ENCODE measurements at regions not wholly inside any gene's neighbourhood (a gene's known extent, or its start where the extent isn't known, plus 50 kb on each side); places are given as distances from the start of the nearest gene placed in this dataset.

DNA sequence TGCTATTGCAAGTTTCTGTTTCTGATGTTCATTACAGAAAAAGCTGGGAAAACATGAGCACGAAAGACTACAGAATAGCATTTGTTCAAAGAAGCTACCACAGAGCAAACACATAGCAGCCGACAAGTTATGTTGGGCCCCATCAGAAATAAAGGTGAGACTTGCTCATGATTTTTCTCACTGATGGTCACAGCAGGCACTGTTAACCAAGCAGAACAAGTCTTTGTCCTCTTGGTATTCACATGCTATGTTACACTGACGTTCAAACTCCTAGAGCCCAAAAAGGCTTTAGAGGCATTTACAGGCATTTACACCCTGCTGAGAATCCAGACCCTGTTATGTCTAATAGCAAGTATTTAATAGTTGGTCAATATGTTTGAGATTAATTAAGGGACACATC is 235.0 kb upstream of the HNMT start:
- no peak for DNase-seq (ENCODE audit: extremely low read depth, low read depth, low spot score)

DNA sequence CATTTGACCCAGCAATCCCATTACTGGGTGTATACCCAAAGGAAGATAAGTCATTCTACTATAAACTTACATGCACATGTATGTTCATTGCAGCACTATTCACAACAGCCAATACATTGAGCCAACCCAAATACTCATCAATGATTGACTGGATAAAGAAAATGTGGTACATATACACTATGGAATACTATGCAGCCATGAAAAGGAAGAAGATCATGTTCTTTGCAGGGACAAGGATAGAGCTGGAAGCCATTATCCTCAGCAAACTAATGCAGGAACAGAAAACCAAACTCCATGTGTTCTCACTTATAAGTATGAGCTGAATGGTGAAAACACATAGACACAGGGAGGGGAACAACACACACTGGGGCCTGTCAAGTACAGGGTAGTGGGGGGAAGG is 226.7 kb upstream of the HNMT start:
- no peak for DNase-seq (ENCODE audit: extremely low read depth, low read depth, low spot score)

DNA sequence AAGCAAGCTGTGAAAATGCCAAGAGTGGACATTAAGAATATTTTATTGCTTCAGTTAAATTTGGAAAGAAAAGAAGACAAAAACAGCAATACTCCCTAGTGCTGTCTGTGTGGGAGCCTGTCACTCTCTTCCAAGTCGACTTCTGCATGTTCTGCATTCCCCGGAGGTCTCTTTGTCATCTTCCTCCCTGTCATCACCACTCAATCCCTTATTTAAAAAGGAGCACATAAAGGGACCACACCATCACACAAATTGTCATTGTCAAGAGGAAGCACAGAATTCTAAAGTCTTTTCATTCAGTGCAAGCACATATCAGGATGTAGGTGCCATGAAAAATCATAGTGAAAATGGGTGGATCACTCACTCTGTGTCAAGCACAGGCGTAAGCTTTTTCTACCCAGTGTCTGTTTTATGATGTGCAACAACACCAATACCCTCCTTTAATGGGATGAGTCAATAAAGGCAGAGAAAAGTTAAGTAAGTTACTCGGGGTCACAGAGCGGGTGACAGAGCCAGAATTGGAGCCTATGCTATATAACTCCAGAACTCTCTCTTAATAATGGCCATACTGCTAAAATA is 222.4 kb upstream of the HNMT start:
- DNase-seq (ENCODE audit: extremely low read depth, low read depth, low spot score) = no peak

DNA sequence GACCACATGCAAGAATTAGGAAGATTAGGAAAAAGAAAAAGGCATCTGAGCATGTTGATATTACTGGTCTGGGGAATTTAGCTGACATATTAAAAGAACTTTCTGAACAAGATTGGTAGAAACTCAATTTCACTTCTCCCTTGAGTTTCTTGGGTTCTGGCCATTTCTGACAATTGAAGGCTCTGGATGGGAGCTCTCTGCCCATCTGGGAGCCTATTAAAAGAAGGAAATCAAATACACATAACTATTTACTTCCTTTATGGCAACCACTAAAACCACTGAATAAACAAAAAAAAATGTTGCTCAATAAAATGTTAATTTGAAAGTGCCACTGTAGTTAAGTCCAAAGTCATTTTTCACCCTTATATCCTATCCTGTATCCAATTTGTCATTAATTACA is 216.8 kb upstream of the HNMT start:
- no peak for DNase-seq (ENCODE audit: extremely low read depth, low read depth, low spot score)

DNA sequence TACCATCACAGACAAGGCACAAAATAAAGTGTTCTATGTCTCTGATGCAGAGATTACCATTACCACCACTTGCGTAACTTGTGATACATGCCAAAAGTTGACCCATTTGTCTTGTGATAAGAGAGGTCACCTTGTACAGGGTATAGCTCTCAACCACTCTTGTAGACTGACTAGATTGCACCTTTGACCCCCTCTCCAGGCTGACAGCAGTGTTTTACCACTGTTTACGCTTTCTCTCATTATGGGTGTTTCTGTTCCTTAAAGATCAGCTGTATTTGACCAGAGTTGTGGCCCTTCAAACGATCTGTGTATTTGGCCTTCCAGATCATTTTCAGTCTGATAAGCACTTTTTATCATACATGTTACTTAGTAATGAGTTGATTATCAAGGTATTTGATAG is 215.7 kb upstream of the HNMT start:
- no peak for DNase-seq (ENCODE audit: extremely low read depth, low read depth, low spot score)

DNA sequence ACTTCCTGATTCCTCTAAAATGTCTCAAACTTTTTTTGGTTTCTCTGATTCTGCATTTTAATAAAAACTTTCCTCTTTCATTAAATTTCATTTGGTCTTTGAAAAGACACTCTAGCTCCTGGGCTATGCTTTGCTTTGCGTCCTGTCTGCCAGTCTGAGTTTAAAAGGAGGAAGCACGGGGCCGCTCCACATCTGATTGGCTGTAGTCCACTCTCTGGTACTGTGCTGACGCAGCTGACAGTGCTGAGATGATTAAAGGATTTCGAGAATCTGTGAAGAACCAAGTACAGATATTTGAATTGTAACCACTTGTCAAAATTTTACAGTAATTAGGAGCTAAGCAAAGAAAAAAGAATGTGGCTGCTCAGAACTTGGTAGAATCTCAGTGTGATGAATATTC is 199.6 kb upstream of the HNMT start:
- no peak for DNase-seq (ENCODE audit: extremely low read depth, low read depth, low spot score)

DNA sequence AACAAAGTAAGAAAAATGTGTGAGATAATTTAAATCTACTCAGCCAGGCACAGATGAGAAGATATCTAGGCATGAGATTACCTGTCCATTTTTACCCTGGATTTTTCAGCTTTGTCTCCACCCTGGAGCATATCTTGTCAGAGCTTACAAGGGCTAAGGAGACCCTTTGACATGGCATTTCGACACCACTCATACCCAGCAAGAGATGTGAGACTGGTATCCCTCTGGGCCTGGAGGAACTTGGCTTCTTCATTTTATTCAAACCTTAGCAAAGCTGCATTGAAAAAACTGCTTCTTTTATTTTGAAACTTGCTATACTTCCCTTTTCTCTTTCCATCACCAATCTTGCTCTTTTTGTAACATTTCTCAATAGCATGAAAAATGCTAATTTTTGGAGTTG is 194.9 kb upstream of the HNMT start:
- DNase-seq (ENCODE audit: extremely low read depth, low read depth, low spot score) = no peak

DNA sequence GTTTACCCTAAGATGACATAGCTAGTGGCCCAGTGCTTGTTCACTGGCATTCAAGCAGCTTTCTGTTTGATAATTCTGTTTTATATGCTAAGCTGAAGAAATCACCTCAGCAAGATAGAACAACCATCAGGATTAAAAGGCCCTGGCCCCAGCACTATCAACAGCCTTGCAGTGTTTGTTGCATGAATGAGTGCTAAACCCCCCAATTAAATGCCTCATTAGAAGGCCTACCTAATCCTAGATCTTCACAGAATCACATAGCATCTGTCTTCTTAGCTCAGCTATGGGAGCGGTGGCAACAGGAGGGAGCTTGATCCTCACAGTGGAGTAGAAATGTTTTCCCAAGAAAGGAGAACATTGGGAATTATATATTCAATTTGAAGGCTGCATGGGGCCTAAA is 194.1 kb upstream of the HNMT start:
- no peak for DNase-seq (ENCODE audit: extremely low read depth, low read depth, low spot score)

DNA sequence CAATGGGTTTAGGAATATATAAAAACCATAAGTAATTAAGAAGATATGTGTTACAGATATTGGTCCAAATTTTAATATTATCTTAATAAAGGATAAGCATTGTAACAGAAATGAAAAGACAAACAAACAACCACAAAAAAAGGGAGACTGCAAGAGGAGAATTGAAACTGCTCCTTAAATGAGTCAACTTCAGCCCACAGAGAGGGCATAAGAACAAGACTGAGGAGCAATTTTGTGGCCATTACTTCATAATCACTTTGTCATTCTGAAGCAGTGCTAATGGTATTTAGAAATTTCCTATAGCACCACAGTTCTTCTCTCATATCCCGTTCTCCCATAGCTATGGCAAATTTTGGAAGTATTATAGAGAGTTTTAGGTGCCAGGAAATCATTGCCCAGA is 193.2 kb upstream of the HNMT start:
- no peak for DNase-seq (ENCODE audit: extremely low read depth, low read depth, low spot score)

DNA sequence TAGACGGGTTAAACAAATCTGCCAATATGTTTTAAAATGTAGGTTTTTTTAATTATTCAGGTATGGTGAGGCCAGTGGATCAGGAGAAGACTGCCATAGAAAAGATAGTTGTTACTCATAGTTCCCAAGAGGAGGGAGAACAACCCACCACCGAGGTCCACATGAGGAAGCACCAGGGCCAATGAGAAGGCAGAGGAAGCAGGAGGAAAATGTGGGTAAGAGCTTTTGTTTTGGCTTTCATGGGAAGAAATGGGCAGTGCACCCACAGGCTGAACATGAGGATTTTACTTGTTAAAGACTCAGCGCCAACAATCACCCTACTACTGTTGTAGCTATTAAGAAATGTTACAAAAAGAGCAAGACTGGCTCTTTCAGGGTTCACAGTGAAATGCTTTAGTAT is 191.8 kb upstream of the HNMT start:
- DNase-seq (ENCODE audit: extremely low read depth, low read depth, low spot score) = no peak

DNA sequence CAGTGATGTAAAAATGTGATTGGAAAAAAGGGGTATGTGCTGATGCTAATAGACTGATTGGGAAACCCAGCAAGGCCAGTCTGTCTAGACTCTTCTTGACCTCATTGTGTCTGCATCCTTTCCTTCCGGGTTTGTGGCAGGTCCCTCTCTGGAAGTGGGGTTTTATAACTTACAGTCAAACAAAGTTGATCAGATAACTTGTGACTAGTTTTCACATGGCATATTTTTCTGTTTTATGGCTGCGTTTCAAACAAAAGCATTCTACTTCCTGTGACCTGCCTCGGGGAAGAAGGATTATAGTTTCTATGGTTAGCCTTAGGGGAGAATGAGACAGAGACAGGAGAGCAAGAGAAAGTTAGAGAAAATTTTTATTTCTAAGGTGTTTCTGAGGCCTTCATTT is 188.7 kb upstream of the HNMT start:
- DNase-seq (ENCODE audit: extremely low read depth, low read depth, low spot score) = no peak

DNA sequence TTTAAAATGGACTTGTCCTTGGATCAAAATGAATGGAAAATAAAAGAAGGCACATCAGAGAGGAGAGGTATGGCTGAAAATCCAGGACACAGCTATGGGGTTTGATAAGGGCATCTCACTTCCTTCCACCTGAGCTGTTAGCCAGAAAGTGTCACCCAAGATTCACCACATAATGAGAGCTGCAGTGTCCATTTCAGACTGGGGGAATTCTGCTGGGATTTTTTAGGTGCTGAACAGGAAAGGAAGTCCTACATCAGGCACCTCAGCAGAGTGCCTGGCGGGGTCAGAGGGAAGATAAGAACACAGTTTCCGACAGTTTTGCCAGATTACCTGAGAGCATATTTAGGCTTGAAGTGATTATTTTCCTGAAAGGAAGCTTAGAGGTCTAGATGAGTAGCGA is 187.6 kb upstream of the HNMT start:
- DNase-seq (ENCODE audit: extremely low read depth, low read depth, low spot score) = no peak

DNA sequence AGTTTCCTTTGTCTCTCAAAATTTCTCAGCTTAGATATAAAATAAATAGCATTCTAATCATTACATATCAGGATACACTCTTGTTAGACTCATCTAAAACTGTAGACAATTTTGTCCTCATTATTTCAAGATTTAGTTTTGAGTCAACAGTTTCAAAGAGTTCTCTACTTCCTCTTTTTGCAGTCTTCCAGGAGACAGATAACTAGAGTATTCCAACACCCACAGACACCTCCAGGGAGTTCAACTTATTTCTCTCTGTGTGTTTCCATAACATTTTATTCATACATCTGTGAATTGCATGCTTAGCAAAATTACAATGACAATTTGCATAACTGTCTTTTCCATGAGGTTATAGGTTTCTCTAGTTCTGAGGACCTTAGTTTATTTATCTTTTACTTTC is 166.6 kb upstream of the HNMT start:
- DNase-seq (ENCODE audit: extremely low read depth, low read depth, low spot score) = no peak

DNA sequence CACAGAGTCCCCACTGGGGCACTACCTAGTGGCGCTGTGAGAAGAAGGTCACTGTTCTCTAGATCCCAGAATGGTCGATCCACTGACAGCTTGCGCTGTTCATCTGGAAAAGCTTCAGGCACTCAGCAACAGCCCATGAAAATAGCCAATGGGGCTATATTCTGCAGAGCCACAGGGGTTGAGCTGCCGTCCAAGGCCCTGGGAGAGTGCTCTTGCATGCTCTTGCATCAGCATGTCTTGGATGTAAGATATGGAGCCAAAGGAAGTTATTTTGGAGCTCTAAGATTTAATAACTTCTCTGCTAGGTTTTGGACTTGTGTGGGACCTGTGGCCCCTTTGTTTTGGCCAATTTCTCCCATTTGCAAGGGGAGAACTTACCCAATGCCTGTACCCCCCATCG is 164.7 kb upstream of the HNMT start:
- no peak for DNase-seq (ENCODE audit: extremely low read depth, low read depth, low spot score)

DNA sequence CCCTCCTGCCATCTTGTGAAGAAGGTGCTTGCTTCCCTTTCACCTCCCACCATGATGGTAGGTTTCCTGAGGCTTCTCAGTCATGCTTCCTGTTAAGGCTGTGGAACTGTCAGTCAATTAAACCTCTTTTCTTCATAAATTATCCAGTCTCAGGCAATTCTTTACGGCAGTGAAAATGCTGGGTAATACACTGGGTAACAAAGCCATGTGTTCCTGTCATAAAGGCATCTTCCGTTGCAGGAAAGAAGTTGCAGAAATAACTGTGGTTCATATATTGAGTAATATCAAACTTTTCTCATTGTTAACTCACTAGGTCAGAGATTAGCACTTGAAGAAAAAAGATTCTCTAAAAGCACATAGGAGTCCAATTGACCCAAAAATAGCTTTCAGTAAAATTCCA is 163.9 kb upstream of the HNMT start:
- no peak for DNase-seq (ENCODE audit: extremely low read depth, low read depth, low spot score)

DNA sequence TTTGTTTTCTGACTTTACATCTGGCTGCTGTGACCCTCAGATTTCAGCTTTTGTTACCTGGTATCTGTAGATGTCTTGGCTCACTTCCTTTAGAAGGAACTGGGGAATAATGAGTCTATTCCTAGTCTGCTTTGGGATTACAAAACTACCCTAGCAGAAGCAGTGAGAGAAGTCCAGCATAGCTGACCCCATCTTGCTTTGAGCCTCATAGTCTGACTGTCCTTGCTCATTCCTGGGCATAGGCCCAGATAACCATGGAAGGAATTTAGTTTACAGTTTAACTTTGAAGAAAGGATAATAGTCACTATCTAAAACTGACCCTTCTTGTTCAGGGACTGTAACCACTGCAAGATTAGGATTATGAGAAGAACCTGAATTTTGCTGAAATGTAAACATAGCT is 163.0 kb upstream of the HNMT start:
- no peak for DNase-seq (ENCODE audit: extremely low read depth, low read depth, low spot score)

DNA sequence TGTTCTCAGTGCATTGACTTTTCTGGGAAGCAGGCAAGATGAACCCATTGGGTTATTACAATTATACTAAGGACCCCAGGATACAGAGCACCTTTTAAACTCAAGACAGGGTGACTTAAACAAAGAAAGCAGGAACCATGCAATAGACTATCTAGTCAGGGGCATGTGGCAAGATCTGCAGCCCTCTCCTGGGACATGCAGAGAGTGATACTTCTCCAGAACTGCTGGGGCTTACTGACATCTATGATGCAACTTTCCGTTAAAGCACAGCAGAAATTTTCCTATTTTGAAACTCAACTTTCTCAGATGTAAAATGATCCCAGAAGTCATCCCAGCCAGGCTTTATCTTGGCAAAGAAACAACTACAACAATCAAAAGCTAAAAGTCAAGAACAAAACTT is 162.2 kb upstream of the HNMT start:
- DNase-seq (ENCODE audit: extremely low read depth, low read depth, low spot score) = no peak

DNA sequence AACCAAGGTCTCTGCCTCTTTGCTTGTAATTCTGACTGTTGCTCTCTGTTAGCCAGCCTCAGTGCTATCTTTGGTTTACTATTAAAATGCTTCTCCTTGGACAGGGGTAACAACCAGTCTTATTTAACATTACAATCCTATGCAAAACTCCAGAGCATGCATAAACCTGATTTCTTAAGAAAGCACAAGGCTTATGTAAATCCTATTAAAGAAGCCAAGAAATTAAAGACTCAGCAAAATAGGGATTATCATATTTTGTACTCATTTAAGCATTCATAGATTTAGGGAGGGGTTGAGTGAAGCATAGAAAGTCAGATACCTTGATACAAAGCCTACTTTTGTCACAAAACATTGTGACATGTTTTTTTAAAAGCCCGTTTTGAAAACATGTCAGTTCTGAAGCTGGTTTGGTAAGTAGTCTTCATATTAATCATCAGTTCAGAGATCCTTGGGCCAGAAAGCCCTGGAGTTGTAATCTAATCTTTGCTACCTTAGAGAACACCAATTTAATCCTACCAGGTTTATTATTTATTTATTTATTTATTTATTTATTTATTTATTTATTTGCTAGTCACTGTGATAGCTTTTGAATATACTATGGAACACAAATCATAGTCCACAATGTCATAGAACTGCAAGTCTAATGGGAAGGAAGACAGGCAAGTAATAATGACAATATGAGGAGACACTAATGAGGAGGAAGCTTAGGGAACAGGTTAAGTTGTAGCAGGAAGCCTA is 158.0 kb upstream of the HNMT start:
- DNase-seq (ENCODE audit: extremely low read depth, low read depth, low spot score) = no peak

DNA sequence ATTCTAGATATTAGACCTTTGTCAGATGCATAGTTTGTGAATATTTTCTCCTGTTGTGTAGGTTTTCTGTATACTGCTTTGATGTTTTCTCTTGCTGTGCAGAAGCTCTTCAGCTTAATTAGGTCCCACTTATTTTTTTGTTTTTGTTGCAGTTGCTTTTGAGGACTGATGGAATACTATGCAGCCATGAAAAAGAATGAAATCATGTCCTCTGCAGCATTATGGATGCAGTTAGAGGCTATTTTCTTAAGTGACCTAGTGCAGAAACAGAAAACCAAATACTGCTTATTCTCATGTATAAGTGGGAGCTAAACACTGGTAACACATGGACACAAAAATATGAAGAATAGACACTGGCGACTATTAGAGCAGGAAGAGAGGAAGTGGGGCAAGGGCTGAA is 155.0 kb upstream of the HNMT start:
- no peak for DNase-seq (ENCODE audit: extremely low read depth, low read depth, low spot score)

DNA sequence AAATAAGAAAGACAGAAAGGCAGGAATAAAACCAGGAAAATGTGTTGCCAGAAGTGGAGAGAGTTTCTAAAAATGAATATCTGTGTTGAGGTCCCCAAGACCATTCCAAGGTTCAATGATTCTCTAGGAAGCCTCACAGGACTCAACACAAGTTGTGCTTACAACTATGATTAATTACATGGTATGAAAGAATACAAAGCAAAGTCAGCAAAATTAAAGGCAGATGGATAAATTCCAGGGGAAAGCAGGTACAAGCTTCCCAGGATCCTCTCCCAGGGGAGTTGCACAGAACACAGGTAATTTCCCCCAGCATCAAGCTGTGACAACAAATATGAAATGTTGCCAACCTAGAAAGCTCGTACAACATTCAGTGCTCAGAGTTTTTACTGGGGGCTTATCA is 154.4 kb upstream of the HNMT start:
- no peak for DNase-seq (ENCODE audit: extremely low read depth, low read depth, low spot score)

DNA sequence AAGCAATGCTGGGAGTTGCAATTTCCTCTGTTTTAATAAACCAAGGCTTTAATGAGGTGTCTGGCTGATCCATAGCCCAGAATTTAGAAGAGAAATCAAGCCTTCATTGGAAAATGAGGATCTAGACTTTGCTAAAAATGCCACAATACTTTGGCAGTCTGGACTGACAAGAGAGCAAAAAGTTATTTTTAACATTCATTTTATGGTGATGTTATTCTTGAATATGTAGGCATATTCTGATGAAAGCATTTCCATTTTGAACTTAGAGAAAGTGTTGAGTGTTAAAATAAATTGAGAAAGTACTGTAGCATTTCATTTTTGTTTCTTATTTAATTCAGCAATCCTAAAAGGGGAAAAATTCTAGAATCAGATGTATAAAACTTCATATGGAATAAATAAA is 151.8 kb upstream of the HNMT start:
- no peak for DNase-seq (ENCODE audit: extremely low read depth, low read depth, low spot score)

DNA sequence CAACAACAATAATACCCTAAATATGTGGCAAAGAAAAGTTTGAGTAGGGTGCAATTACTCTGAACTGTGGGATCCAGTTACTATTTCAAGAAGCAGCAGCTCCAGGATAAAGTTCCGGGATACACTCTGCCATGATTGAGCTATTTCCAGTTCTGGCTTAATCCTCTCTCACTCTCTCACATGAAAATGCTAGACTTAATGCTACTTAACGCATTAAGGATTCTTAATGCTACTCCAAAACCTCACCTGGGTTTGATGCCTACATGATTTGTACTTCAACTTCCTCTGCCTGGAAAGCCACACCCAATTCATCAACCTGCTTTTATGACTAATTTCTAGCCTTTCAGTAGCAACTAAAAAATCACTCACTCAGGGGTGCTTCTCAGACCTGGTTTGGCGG is 151.1 kb upstream of the HNMT start:
- DNase-seq (ENCODE audit: extremely low read depth, low read depth, low spot score) = no peak

DNA sequence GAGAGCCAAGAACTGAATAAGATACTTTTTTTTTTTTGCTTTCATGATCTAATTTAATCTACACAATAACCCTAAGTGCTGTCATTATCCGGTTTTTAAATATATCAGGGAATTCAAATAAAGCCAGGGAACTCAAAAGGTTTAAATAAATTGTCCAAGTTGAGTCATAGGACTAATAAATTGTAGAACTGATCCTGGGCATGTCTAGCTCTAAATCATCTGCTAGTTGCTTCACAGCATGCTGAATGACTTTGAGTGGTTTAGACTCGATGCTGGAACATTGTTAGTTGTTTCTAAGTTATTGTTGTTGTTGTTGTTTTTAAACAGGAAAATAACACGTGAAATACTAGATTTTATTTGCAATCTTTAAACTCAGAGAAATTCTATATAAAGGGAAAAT is 147.2 kb upstream of the HNMT start:
- DNase-seq (ENCODE audit: extremely low read depth, low read depth, low spot score) = no peak

All from glomerular endothelial cell (primary cell).